HEK293 (cell line): ENCODE measurements at regions not wholly inside any gene's neighbourhood (a gene's known extent, or its start where the extent isn't known, plus 50 kb on each side); places are given as distances from the start of the nearest gene placed in this dataset.

ENCODE experiments used
- HOXA7 ChIP-seq: sonication (generic); formaldehyde crosslinking; IDR thresholded peaks from 2 replicates; pipeline ENCODE4 v1.8.1; 2022; ENCODE audit warnings: missing genetic modification reagents, borderline replicate concordance
- ZNF138 ChIP-seq: fragments of 450-650 bp; formaldehyde crosslinking; IDR thresholded peaks from 2 replicates; pipeline ENCODE4 v1.5.1; 2016; ENCODE audit warnings: missing biosample characterization, missing genetic modification characterization, borderline replicate concordance
- ZNF157 ChIP-seq: fragments of 450-650 bp; formaldehyde crosslinking; IDR thresholded peaks from 2 replicates; pipeline ENCODE4 v1.5.1; 2016; ENCODE audit warnings: missing biosample characterization, missing genetic modification characterization
- ZNF549 ChIP-seq: fragments of 450-650 bp; IDR thresholded peaks from 2 replicates; pipeline ENCODE4 v1.5.1; 2018; ENCODE audit warnings: missing biosample characterization, missing genetic modification characterization, mild to moderate bottlenecking, inconsistent platforms, moderate library complexity
- ZNF623 ChIP-seq: fragments of 450-650 bp; formaldehyde crosslinking; IDR thresholded peaks from 2 replicates; pipeline ENCODE4 v1.5.1; 2016; ENCODE audit warnings: missing biosample characterization, missing genetic modification characterization
- TF ChIP-seq, protein P1 (sequence below): fragments of 450-650 bp; formaldehyde crosslinking; IDR thresholded peaks from 2 replicates; pipeline ENCODE4 v1.5.1; 2016; ENCODE audit warnings: missing biosample characterization, missing genetic modification characterization

- no peak for TF ChIP-seq ZNF549 (tag by site-specific recombination)
- TF ChIP-seq ZNF157, result no peak
- TF ChIP-seq, protein P1, sequence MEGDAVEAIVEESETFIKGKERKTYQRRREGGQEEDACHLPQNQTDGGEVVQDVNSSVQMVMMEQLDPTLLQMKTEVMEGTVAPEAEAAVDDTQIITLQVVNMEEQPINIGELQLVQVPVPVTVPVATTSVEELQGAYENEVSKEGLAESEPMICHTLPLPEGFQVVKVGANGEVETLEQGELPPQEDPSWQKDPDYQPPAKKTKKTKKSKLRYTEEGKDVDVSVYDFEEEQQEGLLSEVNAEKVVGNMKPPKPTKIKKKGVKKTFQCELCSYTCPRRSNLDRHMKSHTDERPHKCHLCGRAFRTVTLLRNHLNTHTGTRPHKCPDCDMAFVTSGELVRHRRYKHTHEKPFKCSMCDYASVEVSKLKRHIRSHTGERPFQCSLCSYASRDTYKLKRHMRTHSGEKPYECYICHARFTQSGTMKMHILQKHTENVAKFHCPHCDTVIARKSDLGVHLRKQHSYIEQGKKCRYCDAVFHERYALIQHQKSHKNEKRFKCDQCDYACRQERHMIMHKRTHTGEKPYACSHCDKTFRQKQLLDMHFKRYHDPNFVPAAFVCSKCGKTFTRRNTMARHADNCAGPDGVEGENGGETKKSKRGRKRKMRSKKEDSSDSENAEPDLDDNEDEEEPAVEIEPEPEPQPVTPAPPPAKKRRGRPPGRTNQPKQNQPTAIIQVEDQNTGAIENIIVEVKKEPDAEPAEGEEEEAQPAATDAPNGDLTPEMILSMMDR (tag by site-specific recombination), result no peak
- TF ChIP-seq HOXA7 (CRISPR knock-in tag), result no peak
- no peak for TF ChIP-seq ZNF138 (tag by site-specific recombination)
- no peak for TF ChIP-seq ZNF623 (tag by site-specific recombination)
These were observed 497.7 kb upstream of the TBL1XR1 start for GRCh38 chr3:177694951-177695350.
